B cell (primary cell): ENCODE measurements at regions not wholly inside any gene's neighbourhood (a gene's known extent, or its start where the extent isn't known, plus 50 kb on each side); places are given as distances from the start of the nearest gene placed in this dataset.

ENCODE experiments used
- ATAC-seq: fragments of 200-7000 bp; cut with Tn5 transposase; one replicate; pipeline ENCODE4 v1.10.0; 2021; ENCODE audit warnings: low read depth, mild to moderate bottlenecking, moderate number of reproducible peaks, moderate library complexity
- CTCF ChIA-PET: fragments of 350-600 bp; sonication (Branson Sonifier 250); formaldehyde crosslinking; loops from one replicate; lab custom pipeline; 2021; ENCODE audit warnings: antibody characterized with exemption, inconsistent platforms; lab: Charles Lee
- POLR2A ChIA-PET: fragments of 350-600 bp; sonication (Branson Sonifier 250); formaldehyde crosslinking; loops from one replicate; lab custom pipeline; 2021; ENCODE audit warnings: antibody characterized with exemption; lab: Charles Lee
- DNase-seq: peaks from one replicate; pipeline ENCODE4 v3.0.0; 2013
- H2AFZ ChIP-seq: 2 replicates; pipeline ENCODE4 v1.6.1; 2012; ENCODE audit warnings: mild to moderate bottlenecking, low read depth, low read length; ENCODE audit not compliant: insufficient read depth, poor library complexity, severe bottlenecking
- H3K27ac ChIP-seq, 2 donors: 1 replicate in 1 of 2; 2 replicates in 1 of 2; pipeline ENCODE4 v1.5.1; 2012 to 2013; ENCODE audit warnings: low read length in 2 of 2, mild to moderate bottlenecking in 2 of 2, moderate library complexity in 1 of 2
- H3K27me3 ChIP-seq, 4 experiments: fragments of 200-600 bp in 1 of 4; sonication (generic) in 1 of 4; replicated peaks in 1 of 4; 1 replicate in 2 of 4; 2 replicates in 2 of 4; pipeline versions ENCODE4 v1.6.1 to v1.7.0; 2013 to 2016; ENCODE audit warnings: low read length in 3 of 4, mild to moderate bottlenecking in 2 of 4, mixed read lengths in 1 of 4, moderate library complexity in 1 of 4; ENCODE audit not compliant: insufficient read depth in 4 of 4, control insufficient read depth in 3 of 4; ENCODE audit errors: control extremely low read depth in 1 of 4
- H3K36me3 ChIP-seq, 2 experiments: replicated peaks in 1 of 2; 1 replicate in 1 of 2; 2 replicates in 1 of 2; pipeline versions ENCODE4 v1.6.1 to v1.7.1; 2013; ENCODE audit warnings: low read length in 1 of 2; ENCODE audit not compliant: insufficient read depth in 2 of 2, control insufficient read depth in 1 of 2; ENCODE audit errors: control extremely low read depth in 1 of 2, extremely low read depth in 1 of 2
- H3K4me1 ChIP-seq, 2 donors: fragments of 200-600 bp in 1 of 2; sonication (generic) in 1 of 2; 1 replicate in 1 of 2; 2 replicates in 1 of 2; pipeline versions ENCODE4 v1.5.1 to v1.6.1; 2013 to 2017; ENCODE audit warnings: low read length in 2 of 2; ENCODE audit not compliant: control insufficient read depth in 2 of 2, insufficient read depth in 2 of 2
- H3K4me2 ChIP-seq: replicated peaks from 2 replicates; pipeline ENCODE3; 2012; ENCODE audit warnings: mild to moderate bottlenecking, low read depth, low read length; ENCODE audit not compliant: poor library complexity, severe bottlenecking
- H3K4me3 ChIP-seq, 5 experiments: fragments of 200-600 bp in 1 of 5; sonication (generic) in 1 of 5; 1 replicate in 3 of 5; 2 replicates in 2 of 5; pipeline versions ENCODE4 v1.5.1 to v1.7.0; 2011 to 2016; ENCODE audit warnings: low read length in 4 of 5, mild to moderate bottlenecking in 4 of 5, low read depth in 2 of 5, control low read depth in 1 of 5, moderate library complexity in 1 of 5; ENCODE audit not compliant: insufficient read depth in 1 of 5; ENCODE audit errors: control extremely low read depth in 1 of 5, extremely low read depth in 1 of 5
- H3K79me2 ChIP-seq: fragments of 200-600 bp; sonication (generic); one replicate; pipeline ENCODE4 v1.6.0; 2016; ENCODE audit warnings: low read length; ENCODE audit not compliant: control insufficient read depth, insufficient read depth
- H3K9ac ChIP-seq: fragments of 200-600 bp; sonication (generic); 2 replicates; pipeline ENCODE4 v1.6.1; 2017; ENCODE audit warnings: mild to moderate bottlenecking, low read length, moderate library complexity
- H3K9me3 ChIP-seq, 3 donors: one replicate each; pipeline versions ENCODE4 v1.6.1 to v1.7.1; 2013; ENCODE audit warnings: low read length in 2 of 3; ENCODE audit not compliant: control insufficient read depth in 2 of 3, insufficient read depth in 1 of 3; ENCODE audit errors: control extremely low read depth in 1 of 3
- H4K20me1 ChIP-seq: 2 replicates; pipeline ENCODE4 v1.6.0; 2012; ENCODE audit warnings: mild to moderate bottlenecking, low read length; ENCODE audit not compliant: insufficient read depth, control insufficient read depth, poor library complexity, severe bottlenecking
- H3K27ac Mint-ChIP-seq: one replicate; pipeline ENCODE4 v1.8.0; 2021; ENCODE audit warnings: mixed read lengths
- H3K27me3 Mint-ChIP-seq: one replicate; pipeline ENCODE4 v1.8.0; 2021; ENCODE audit warnings: mixed read lengths
- H3K4me1 Mint-ChIP-seq: one replicate; pipeline ENCODE4 v1.8.0; 2021; ENCODE audit warnings: mixed read lengths
- H3K4me3 Mint-ChIP-seq: one replicate; pipeline ENCODE4 v1.8.0; 2021; ENCODE audit warnings: mixed read lengths
- H3K9me3 Mint-ChIP-seq: one replicate; pipeline ENCODE4 v1.8.0; 2022; ENCODE audit warnings: mixed read lengths; ENCODE audit not compliant: insufficient read depth
- CTCF ChIP-seq: fragments of 200-600 bp; IDR thresholded peaks from one replicate; pipeline ENCODE4 v1.8.0; 2022; ENCODE audit warnings: antibody characterized with exemption, mild to moderate bottlenecking
- EZH2 ChIP-seq: IDR thresholded peaks from 2 replicates; pipeline ENCODE4 v1.6.1; 2012; ENCODE audit warnings: borderline replicate concordance, low read depth, mild to moderate bottlenecking, moderate library complexity, low read length; ENCODE audit not compliant: insufficient read depth, poor library complexity, severe bottlenecking
- WGBS: methylation state at CpG from one replicate; pipeline ENCODE4 v1.1.5; 2013; ENCODE audit warnings: missing lambda C conversion rate; ENCODE audit not compliant: insufficient coverage; 5-methylcytosine and 5-hydroxymethylcytosine counted together
- intact Hi-C: fragments of 100-400 bp; cut with micrococcal nuclease; formaldehyde crosslinking; loops from one replicate; pipeline ENCODE4 v1.10.0; 2022

- no peaks in the 10 kb centered on the region for H3K4me1 Mint-ChIP-seq
- intact Hi-C loops, result no loop called here
- H3K9ac ChIP-seq, result no peak overlapping the region
- DNase-seq (no peak), ATAC-seq (no peak)
- no peak overlapping the region for H3K27ac Mint-ChIP-seq
- H3K4me3 ChIP-seq, result no peak overlapping the region
- WGBS, result 80% methylated on average over 1 of the region's 3 CpGs
- no peak overlapping the region for H3K27ac ChIP-seq
- ChIA-PET CTCF (no interaction called here), POLR2A (no interaction called here)
- no peaks in the 10 kb centered on the region for H3K27me3 ChIP-seq
- H3K4me2 ChIP-seq, result no peak overlapping the region
- no peaks in the 10 kb centered on the region for H3K27me3 Mint-ChIP-seq
- no peak overlapping the region for H3K4me3 Mint-ChIP-seq
- H3K36me3 ChIP-seq, result no peaks in the 10 kb centered on the region
- no peaks in the 10 kb centered on the region for H4K20me1 ChIP-seq
- TF ChIP-seq CTCF (no peak), EZH2 (no peak)
- H3K9me3 ChIP-seq, result no peaks in the 10 kb centered on the region
- peaks cover 2% of the 10 kb centered on the region for H3K9me3 Mint-ChIP-seq
- H2AFZ ChIP-seq, result no peak overlapping the region
- no peaks in the 10 kb centered on the region for H3K4me1 ChIP-seq
- H3K79me2 ChIP-seq, result no peaks in the 10 kb centered on the region
Observed at GRCh38 chr11:80621871-80622270, 1181.0 kb upstream of the TENM4 start.

DNA sequence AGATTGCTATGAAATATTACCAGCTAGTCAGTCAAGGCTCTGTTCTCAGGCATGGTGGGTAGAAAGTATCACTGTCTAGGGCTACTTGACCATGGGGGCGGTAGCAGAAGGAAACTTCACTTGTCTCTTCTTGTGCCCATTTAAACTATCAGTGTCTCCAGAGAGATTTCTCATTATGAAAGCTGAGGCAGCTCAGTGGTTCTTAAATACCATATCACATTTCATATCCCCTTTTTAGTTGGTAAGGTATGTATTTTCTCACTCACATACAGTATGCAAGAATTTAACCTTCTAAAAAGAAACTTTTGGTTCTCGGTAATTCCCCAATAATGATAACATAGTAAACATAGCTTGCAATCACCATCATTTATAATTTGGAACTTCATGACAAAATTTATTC is 1180.0 kb upstream of the TENM4 start:
- Histone ChIP-seq H3K4me1 (no peaks in the 10 kb centered on the region), H2AFZ (no peak overlapping the region), H3K27me3 (no peaks in the 10 kb centered on the region), H3K9me3 (no peaks in the 10 kb centered on the region), H3K36me3 (no peaks in the 10 kb centered on the region), H4K20me1 (no peaks in the 10 kb centered on the region), H3K9ac (no peak overlapping the region), H3K79me2 (no peaks in the 10 kb centered on the region), H3K4me3 (no peak overlapping the region), H3K4me2 (no peak overlapping the region), H3K27ac (no peak overlapping the region)
- no peak for TF ChIP-seq CTCF
- TF ChIP-seq EZH2, result no peak
- no peak for ATAC-seq
- H3K4me1 Mint-ChIP-seq, result no peaks in the 10 kb centered on the region
- H3K9me3 Mint-ChIP-seq, result peaks cover 2% of the 10 kb centered on the region
- no CpG with 5 or more reads among the region's 2 CpGs for WGBS
- intact Hi-C loops, result no loop called here
- POLR2A ChIA-PET, result no interaction called here
- H3K27ac Mint-ChIP-seq, result no peak overlapping the region
- no peak overlapping the region for H3K4me3 Mint-ChIP-seq
- no peak for DNase-seq
- CTCF ChIA-PET, result no interaction called here
- no peaks in the 10 kb centered on the region for H3K27me3 Mint-ChIP-seq
